ENCODE measurements at regions not wholly inside any gene's neighbourhood (a gene's known extent, or its start where the extent isn't known, plus 50 kb on each side); places are given as distances from the start of the nearest gene placed in this dataset.

DNA sequence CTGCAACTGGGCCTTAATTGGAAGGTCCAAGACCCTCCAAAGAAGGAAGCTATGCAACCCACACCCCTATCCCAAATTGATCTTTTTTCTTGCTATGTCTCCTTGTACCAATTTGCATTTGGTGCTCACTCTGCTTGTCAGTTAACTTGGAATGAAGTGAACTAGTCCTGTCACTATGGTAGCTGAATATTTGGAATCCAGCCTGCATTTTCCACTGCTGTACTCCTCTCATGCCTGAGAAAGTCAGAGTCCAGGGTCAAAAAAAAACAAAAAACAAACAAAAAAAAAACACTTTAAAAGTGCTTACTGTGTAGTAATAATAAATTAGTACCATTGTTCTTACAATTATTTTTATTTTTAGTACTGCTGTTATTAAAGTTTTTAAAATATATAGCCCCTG lies 462.8 kb upstream of the SLC8A1 start:
- FAIRE-seq: no peak
- no peak for DNase-seq (ENCODE audit: insufficient read length, low spot score)
- TF ChIP-seq POLR2AphosphoS5 (IDR thresholded peaks at IDR 0.05; ENCODE audit: low read depth, low read length): no peak
- no peak for TF ChIP-seq PAX5 (IDR thresholded peaks at IDR 0.05; ENCODE audit: insufficient read depth, low read length, severe bottlenecking)
- no peak for TF ChIP-seq TAF1 (IDR thresholded peaks at IDR 0.05; ENCODE audit: low read depth, low read length)
- no peak for TF ChIP-seq POLR2A (IDR thresholded peaks at IDR 0.05; ENCODE audit: low read depth, low read length)
- no peak for TF ChIP-seq POU2F2 (IDR thresholded peaks at IDR 0.05; ENCODE audit: low read depth, low read length)
- no peak for TF ChIP-seq SPI1 (IDR thresholded peaks at IDR 0.05; ENCODE audit: low read depth, low read length)

DNA sequence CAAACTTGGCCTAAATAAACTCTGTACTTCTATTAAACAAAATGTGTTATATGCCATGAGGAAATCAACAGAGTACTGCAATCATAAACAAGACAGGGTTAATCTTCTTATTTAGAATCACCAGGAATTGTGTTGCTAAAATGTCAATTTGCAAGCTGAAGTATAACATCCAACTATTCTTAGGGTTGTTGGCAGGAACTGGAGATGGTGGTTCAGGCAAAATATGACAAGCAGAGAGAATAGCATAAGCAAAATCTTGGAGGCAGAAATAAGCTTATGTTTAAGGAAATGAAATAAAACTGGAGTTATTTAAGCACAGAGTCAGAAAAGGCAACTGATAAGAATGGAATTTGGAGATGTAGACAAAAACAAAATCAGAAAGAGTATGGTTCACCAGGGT lies 463.8 kb upstream of the SLC8A1 start:
- no peak for TF ChIP-seq SPI1 (IDR thresholded peaks at IDR 0.05; ENCODE audit: low read depth, low read length)
- no peak for TF ChIP-seq POLR2AphosphoS5 (IDR thresholded peaks at IDR 0.05; ENCODE audit: low read depth, low read length)
- no peak for TF ChIP-seq POU2F2 (IDR thresholded peaks at IDR 0.05; ENCODE audit: low read depth, low read length)
- TF ChIP-seq TAF1 (IDR thresholded peaks at IDR 0.05; ENCODE audit: low read depth, low read length): no peak
- no peak for TF ChIP-seq POLR2A (IDR thresholded peaks at IDR 0.05; ENCODE audit: low read depth, low read length)
- no peak for TF ChIP-seq PAX5 (IDR thresholded peaks at IDR 0.05; ENCODE audit: insufficient read depth, low read length, severe bottlenecking)
- no peak for FAIRE-seq
- DNase-seq (ENCODE audit: insufficient read length, low spot score): no peak

DNA sequence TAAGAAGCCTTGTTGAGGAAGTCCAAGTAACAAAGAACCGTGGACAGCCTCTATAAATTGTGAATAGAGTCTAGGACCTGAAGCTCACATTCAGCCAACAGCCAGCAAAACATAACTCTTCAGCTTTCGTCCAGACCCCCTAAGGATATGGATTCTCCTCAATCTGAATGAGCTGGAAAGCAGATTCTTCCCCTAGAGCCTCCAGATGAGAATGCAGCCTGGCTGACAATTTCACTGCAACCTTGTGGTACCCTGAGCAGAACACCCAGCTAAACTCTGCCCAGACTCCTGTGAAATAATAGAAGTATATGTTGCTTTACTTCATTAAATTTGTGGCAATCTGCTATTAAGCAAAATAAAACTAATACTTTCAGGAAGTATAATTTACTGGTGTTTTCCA lies 483.5 kb upstream of the SLC8A1 start:
- DNase-seq (ENCODE audit: insufficient read length, low spot score) (no peak), FAIRE-seq (no peak)
- TF ChIP-seq PAX5 (IDR thresholded peaks at IDR 0.05; ENCODE audit: insufficient read depth, low read length, severe bottlenecking) (no peak), POLR2AphosphoS5 (IDR thresholded peaks at IDR 0.05; ENCODE audit: low read depth, low read length) (no peak), SPI1 (IDR thresholded peaks at IDR 0.05; ENCODE audit: low read depth, low read length) (no peak), POLR2A (IDR thresholded peaks at IDR 0.05; ENCODE audit: low read depth, low read length) (no peak), POU2F2 (IDR thresholded peaks at IDR 0.05; ENCODE audit: low read depth, low read length) (no peak), TAF1 (IDR thresholded peaks at IDR 0.05; ENCODE audit: low read depth, low read length) (no peak)

DNA sequence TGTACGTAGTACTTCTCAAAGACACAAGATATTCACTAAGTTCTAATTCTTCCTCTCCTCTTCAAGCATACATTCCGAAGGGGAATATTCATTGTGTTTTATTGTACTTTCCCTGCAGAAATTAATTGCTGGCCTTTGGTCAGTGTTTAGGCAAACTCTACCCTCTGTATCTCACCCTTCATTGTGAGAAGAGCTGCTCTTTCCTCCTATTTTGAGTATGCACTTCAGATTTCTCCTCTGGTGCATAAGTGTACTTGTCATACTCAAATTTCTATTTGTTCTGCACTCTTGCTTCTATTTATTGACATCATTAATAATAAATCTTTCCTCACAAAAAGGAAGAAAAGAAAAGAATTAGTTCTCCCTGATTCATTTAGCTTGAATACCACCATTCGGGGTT lies 485.4 kb upstream of the SLC8A1 start:
- DNase-seq (ENCODE audit: insufficient read length, low spot score) (no peak), FAIRE-seq (no peak)
- TF ChIP-seq POU2F2 (IDR thresholded peaks at IDR 0.05; ENCODE audit: low read depth, low read length) (no peak), PAX5 (IDR thresholded peaks at IDR 0.05; ENCODE audit: insufficient read depth, low read length, severe bottlenecking) (no peak), TAF1 (IDR thresholded peaks at IDR 0.05; ENCODE audit: low read depth, low read length) (no peak), POLR2A (IDR thresholded peaks at IDR 0.05; ENCODE audit: low read depth, low read length) (no peak), SPI1 (IDR thresholded peaks at IDR 0.05; ENCODE audit: low read depth, low read length) (no peak), POLR2AphosphoS5 (IDR thresholded peaks at IDR 0.05; ENCODE audit: low read depth, low read length) (no peak)

DNA sequence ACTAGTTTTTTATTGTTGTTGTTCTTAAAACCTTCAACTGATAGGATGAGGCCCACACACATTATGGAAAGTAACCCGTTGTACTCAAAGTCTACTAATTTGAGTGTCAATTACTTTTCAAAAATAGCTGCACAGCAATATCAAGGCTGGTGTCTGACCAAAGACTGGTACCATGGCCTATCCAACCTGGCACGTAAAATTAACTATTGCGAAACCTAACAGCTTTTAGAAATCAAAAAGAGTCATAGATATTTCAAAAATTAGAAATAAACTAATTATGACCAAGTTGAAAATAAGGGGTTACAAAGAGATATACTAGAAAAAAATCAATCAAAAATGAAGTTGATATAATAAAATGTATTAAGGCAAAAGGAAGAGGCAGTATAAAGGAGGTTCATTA lies 501.5 kb upstream of the SLC8A1 start:
- FAIRE-seq: no peak
- TF ChIP-seq TAF1 (IDR thresholded peaks at IDR 0.05; ENCODE audit: low read depth, low read length) (no peak), POLR2AphosphoS5 (IDR thresholded peaks at IDR 0.05; ENCODE audit: low read depth, low read length) (no peak), PAX5 (IDR thresholded peaks at IDR 0.05; ENCODE audit: insufficient read depth, low read length, severe bottlenecking) (no peak), POLR2A (IDR thresholded peaks at IDR 0.05; ENCODE audit: low read depth, low read length) (no peak)
- no peak for DNase-seq (ENCODE audit: insufficient read length, low spot score)

DNA sequence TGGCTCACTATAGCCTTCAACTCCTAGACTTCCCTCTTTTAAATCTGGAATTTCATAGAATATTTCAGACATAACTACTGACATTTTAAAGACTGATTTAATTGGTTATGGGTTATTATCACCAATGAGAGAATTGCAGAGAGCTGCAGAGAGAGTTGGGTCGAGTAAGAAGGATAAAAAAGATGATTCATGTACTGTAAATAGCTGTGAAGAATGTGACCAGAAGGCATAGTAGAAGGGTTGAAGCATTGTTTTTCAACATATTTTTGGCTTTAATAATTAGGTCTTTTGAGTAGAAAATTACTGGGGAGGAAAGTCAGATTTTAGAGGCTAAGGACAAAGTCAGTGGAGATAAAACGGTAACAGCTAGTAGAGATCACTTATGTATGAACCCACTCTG lies 503.2 kb upstream of the SLC8A1 start:
- TF ChIP-seq POLR2AphosphoS5 (IDR thresholded peaks at IDR 0.05; ENCODE audit: low read depth, low read length): no peak
- no peak for TF ChIP-seq POU2F2 (IDR thresholded peaks at IDR 0.05; ENCODE audit: low read depth, low read length)
- no peak for TF ChIP-seq PAX5 (IDR thresholded peaks at IDR 0.05; ENCODE audit: insufficient read depth, low read length, severe bottlenecking)
- no peak for TF ChIP-seq POLR2A (IDR thresholded peaks at IDR 0.05; ENCODE audit: low read depth, low read length)
- TF ChIP-seq TAF1 (IDR thresholded peaks at IDR 0.05; ENCODE audit: low read depth, low read length): no peak
- no peak for TF ChIP-seq SPI1 (IDR thresholded peaks at IDR 0.05; ENCODE audit: low read depth, low read length)
- FAIRE-seq: no peak
- DNase-seq (ENCODE audit: insufficient read length, low spot score): no peak

DNA sequence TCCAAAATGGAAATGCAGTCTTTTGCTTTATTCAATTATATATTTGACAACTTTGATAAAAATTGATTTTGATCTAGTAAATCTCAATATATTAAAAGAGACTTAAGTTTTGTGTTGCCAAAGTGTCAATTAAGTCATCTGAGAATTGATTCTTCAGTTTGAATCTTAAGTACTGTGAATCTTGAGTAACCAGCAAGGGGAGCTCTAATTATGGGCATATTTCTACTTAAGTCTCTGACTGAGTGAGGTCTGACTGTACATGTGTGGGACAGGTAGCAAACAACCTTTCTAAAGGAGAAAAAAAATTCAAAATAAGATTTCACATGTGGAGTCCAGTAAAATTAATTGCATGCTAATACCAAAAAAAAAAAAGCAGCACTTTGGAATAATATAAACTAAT lies 503.7 kb upstream of the SLC8A1 start:
- no peak for FAIRE-seq
- no peak for TF ChIP-seq PAX5 (IDR thresholded peaks at IDR 0.05; ENCODE audit: insufficient read depth, low read length, severe bottlenecking)
- no peak for TF ChIP-seq POU2F2 (IDR thresholded peaks at IDR 0.05; ENCODE audit: low read depth, low read length)
- no peak for TF ChIP-seq SPI1 (IDR thresholded peaks at IDR 0.05; ENCODE audit: low read depth, low read length)
- TF ChIP-seq POLR2A (IDR thresholded peaks at IDR 0.05; ENCODE audit: low read depth, low read length): no peak
- no peak for TF ChIP-seq POLR2AphosphoS5 (IDR thresholded peaks at IDR 0.05; ENCODE audit: low read depth, low read length)
- no peak for TF ChIP-seq TAF1 (IDR thresholded peaks at IDR 0.05; ENCODE audit: low read depth, low read length)
- no peak for DNase-seq (ENCODE audit: insufficient read length, low spot score)

DNA sequence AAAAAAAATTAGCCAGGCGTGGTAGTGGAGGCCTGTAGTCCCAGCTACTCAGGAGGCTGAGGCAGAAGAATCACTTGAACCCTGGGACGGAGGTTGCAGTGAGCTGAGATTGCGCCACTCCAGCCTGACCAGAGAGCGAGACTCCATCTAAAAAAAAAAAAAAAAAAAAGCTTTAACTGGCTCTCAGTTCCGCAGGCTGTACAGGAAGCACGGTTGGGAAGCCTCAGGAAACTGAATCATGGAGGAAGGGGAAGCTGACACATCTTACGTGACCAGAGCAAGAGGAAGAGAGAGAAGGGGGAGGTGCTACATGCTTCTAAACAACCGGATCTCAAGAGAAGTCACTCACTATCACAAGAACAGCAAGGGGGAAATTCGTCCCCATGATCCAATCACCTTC lies 505.6 kb upstream of the SLC8A1 start:
- TF ChIP-seq PAX5 (IDR thresholded peaks at IDR 0.05; ENCODE audit: insufficient read depth, low read length, severe bottlenecking) (no peak), POLR2A (IDR thresholded peaks at IDR 0.05; ENCODE audit: low read depth, low read length) (no peak), POU2F2 (IDR thresholded peaks at IDR 0.05; ENCODE audit: low read depth, low read length) (no peak), SPI1 (IDR thresholded peaks at IDR 0.05; ENCODE audit: low read depth, low read length) (no peak), POLR2AphosphoS5 (IDR thresholded peaks at IDR 0.05; ENCODE audit: low read depth, low read length) (no peak), TAF1 (IDR thresholded peaks at IDR 0.05; ENCODE audit: low read depth, low read length) (no peak)
- no peak for DNase-seq (ENCODE audit: insufficient read length, low spot score)
- FAIRE-seq: no peak

DNA sequence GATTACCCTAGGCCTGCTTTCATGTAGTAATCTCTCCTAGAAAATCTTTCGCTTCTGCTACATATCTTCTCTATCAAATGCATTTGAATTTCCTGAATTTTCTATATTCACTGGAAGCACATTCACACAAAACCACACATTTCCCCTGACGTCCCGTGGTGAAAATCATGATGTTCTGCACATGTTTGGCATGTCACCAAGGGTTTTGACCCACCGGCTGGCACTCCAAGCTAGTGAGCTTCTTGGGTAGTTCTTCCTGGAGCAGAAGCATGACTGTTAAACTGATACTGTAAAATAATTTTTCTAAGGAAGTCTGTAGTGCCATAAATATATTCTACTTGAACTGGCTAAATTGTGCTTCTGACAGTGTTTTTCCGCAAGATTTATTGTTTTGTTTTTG lies 510.1 kb upstream of the SLC8A1 start:
- DNase-seq (ENCODE audit: insufficient read length, low spot score): no peak
- no peak for TF ChIP-seq POLR2AphosphoS5 (IDR thresholded peaks at IDR 0.05; ENCODE audit: low read depth, low read length)
- TF ChIP-seq POLR2A (IDR thresholded peaks at IDR 0.05; ENCODE audit: low read depth, low read length): no peak
- TF ChIP-seq TAF1 (IDR thresholded peaks at IDR 0.05; ENCODE audit: low read depth, low read length): no peak
- no peak for TF ChIP-seq PAX5 (IDR thresholded peaks at IDR 0.05; ENCODE audit: insufficient read depth, low read length, severe bottlenecking)
- no peak for TF ChIP-seq POU2F2 (IDR thresholded peaks at IDR 0.05; ENCODE audit: low read depth, low read length)
- TF ChIP-seq SPI1 (IDR thresholded peaks at IDR 0.05; ENCODE audit: low read depth, low read length): no peak
- no peak for FAIRE-seq
